Retinal pigment epithelial cell (primary cell): ENCODE measurements at regions not wholly inside any gene's neighbourhood (a gene's known extent, or its start where the extent isn't known, plus 50 kb on each side); places are given as distances from the start of the nearest gene placed in this dataset.
A peak's percentile ranks its signal among the peaks of the same experiment; 100 is the strongest.

ENCODE experiments used
- DNase-seq: peaks from one replicate; pipeline ENCODE4 v3.0.0-alpha.2; 2010; ENCODE audit warnings: low read depth
- H3K4me3 ChIP-seq: 2 replicates; pipeline ENCODE4 v1.5.1; 2011; ENCODE audit warnings: mild to moderate bottlenecking, low read length, control low read depth, moderate library complexity
- CTCF ChIP-seq: conservative IDR thresholded peaks from 2 replicates; pipeline ENCODE4 v1.5.1; 2011; ENCODE audit warnings: low read depth, low read length, control low read depth, inconsistent platforms

GRCh38 chr21:35792569-35793305 is 267.6 kb downstream of the SETD4 start:
- no peak for DNase-seq
- H3K4me3 ChIP-seq = no peak overlapping the region
- no peak for TF ChIP-seq CTCF

- no peak for DNase-seq
- H3K4me3 ChIP-seq = no peak overlapping the region
- no peak for TF ChIP-seq CTCF
These were observed 268.6 kb downstream of the SETD4 start for GRCh38 chr21:35791541-35792325.

GRCh38 chr21:35783721-35784120 is 276.6 kb downstream of the SETD4 start:
- no peak for DNase-seq
- no peak for TF ChIP-seq CTCF
- no peak overlapping the region for H3K4me3 ChIP-seq

- TF ChIP-seq CTCF = no peak
- no peak for DNase-seq
- H3K4me3 ChIP-seq = no peak overlapping the region
These were observed 277.7 kb downstream of the SETD4 start for GRCh38 chr21:35782667-35783066.

GRCh38 chr21:35780983-35781382 is 279.3 kb downstream of the SETD4 start:
- no peak overlapping the region for H3K4me3 ChIP-seq

GRCh38 chr21:35779690-35780570 is 280.4 kb downstream of the SETD4 start:
- no peak for TF ChIP-seq CTCF
- peak; percentile 82 for DNase-seq
- H3K4me3 ChIP-seq = no peak overlapping the region

More at GRCh38 chr21:35780983-35781382, 279.3 kb downstream of the SETD4 start:
- TF ChIP-seq CTCF = no peak
- DNase-seq = no peak
